C4-2B (cell line): ENCODE measurements at regions not wholly inside any gene's neighbourhood (a gene's known extent, or its start where the extent isn't known, plus 50 kb on each side); places are given as distances from the start of the nearest gene placed in this dataset.

ENCODE experiments used
- H3K27ac ChIP-seq: fragments of 450-650 bp; 2 replicates; pipeline ENCODE4 v1.5.1; 2017
- ZFX ChIP-seq: fragments of 450-650 bp; IDR thresholded peaks from 2 replicates; pipeline ENCODE4 v1.6.1; 2017
- TF ChIP-seq, protein P1 (sequence below): fragments of 450-650 bp; conservative IDR thresholded peaks from 2 replicates; pipeline ENCODE4 v1.5.1; 2017; ENCODE audit warnings: mild to moderate bottlenecking

DNA sequence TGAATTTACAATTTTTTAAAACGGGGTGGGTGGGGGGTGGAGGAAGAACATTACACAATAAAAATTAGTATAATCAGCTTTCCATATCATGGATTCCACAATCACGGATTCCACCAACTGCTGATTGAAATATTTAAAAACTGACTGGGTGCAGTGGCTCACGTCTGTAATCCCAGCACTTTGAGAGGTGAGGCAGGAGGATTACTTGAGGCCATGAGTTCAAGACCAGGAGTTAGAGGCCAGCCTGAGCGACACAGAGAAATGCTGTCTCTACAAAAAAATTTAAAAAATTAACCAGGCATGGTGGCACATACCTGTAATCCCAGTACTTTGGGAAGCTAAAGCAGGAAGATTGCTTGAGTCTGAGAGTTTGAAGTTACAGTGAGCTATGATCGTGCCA, 254.7 kb downstream of the ATG4C start:
- TF ChIP-seq, protein P1, sequence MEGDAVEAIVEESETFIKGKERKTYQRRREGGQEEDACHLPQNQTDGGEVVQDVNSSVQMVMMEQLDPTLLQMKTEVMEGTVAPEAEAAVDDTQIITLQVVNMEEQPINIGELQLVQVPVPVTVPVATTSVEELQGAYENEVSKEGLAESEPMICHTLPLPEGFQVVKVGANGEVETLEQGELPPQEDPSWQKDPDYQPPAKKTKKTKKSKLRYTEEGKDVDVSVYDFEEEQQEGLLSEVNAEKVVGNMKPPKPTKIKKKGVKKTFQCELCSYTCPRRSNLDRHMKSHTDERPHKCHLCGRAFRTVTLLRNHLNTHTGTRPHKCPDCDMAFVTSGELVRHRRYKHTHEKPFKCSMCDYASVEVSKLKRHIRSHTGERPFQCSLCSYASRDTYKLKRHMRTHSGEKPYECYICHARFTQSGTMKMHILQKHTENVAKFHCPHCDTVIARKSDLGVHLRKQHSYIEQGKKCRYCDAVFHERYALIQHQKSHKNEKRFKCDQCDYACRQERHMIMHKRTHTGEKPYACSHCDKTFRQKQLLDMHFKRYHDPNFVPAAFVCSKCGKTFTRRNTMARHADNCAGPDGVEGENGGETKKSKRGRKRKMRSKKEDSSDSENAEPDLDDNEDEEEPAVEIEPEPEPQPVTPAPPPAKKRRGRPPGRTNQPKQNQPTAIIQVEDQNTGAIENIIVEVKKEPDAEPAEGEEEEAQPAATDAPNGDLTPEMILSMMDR, result no peak
- TF ChIP-seq ZFX, result no peak
- no peak overlapping the region for H3K27ac ChIP-seq

DNA sequence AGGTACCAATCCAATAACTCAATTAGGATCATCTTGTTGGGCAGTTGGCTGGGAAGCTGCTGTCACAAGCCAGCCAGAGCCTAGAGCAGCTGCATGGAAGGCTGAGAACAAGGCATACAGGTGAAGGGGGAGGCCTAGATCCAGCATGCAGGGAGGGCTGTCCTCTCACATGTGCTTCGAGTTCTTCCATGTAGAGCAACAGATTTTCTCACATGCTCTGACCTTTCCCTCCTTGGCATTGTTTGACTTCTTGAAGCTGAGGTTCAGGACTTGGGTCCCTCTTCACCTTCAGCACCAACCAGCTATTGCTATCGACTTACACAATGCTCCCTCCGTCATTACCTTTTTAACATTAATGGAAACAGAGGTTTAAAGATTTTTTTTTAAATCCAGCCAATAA, 257.7 kb downstream of the ATG4C start:
- H3K27ac ChIP-seq, result no peak overlapping the region
- TF ChIP-seq, protein P1, result no peak
- no peak for TF ChIP-seq ZFX

DNA sequence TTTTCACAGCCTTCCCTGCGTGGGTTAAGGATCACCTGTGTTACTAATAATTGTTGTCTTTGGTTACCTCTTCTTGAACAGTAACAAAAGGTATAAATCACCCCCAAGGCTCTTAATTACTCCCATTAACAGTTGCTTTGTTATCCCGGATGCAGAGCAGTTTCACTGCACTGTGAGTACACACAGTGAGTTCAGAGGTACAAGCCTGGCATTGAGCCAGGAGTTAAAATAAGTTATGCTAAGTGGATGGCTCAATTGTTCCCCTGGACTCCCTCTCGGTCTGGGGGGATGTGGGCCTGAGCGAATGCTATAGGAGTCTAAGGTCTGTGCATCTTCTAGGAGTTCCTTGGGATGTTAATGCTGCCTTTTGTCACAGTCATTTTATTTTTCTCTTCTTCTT, 258.3 kb downstream of the ATG4C start:
- no peak for TF ChIP-seq ZFX
- TF ChIP-seq, protein P1, result no peak
- H3K27ac ChIP-seq, result no peak overlapping the region

DNA sequence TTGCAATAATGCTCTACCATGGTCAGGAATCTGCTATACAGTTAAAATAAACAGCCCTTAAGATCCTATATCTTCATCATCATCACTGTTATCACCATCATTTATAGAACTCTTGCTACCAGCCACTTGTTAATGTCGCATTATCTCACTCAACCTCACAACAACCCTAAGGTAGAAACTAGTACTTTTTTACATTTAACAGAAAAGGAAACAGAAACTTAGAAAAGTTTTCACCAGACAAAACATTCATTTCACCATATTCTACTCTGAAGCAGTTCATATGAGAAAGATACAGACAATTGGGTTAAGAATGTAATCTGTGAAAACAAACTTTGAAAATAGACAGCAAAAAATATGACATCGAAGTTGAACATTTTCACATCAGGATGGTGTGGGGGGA, 262.6 kb downstream of the ATG4C start:
- TF ChIP-seq ZFX, result no peak
- TF ChIP-seq, protein P1, result no peak
- no peak overlapping the region for H3K27ac ChIP-seq

DNA sequence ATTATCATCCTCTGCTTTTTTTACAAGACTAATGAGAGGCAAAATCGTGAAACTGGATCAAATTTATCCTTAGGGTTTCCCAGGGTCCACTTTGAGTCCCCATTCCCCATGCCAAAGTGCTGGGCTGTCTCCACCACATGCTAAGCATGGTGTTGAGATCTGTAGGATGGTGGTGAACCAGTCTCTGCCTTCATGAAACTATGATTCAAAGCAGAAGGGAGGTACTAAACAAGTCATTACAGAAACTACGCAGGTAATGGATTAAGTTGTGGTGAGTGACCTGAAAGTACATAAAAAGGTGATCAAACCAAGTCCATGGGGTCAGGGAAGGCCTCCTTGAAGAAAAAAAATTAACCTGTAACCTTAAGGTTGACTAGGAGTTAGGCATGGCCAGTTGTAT, 265.2 kb downstream of the ATG4C start:
- TF ChIP-seq ZFX, result no peak
- TF ChIP-seq, protein P1, result no peak
- no peak overlapping the region for H3K27ac ChIP-seq

DNA sequence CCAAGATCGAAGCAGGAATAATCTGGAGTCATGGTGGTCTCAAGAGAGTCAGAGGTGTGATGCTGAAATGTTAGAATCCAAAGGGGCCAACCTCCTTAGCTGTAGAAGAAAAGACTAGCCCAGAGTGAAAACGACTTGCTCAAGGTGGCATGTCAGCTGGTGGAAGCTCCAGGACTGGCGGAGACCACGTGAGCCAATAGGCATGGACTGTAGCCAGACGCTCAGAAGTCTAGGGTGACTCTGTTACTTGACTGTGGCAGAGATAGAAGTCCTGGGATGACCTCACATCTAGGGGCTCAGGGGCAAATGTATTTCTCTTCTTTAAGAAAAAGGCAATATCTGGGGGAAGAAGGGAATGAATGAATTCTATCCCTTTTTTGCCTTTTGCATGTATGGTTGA, 267.4 kb downstream of the ATG4C start:
- no peak overlapping the region for H3K27ac ChIP-seq
- no peak for TF ChIP-seq ZFX
- TF ChIP-seq, protein P1, result no peak

DNA sequence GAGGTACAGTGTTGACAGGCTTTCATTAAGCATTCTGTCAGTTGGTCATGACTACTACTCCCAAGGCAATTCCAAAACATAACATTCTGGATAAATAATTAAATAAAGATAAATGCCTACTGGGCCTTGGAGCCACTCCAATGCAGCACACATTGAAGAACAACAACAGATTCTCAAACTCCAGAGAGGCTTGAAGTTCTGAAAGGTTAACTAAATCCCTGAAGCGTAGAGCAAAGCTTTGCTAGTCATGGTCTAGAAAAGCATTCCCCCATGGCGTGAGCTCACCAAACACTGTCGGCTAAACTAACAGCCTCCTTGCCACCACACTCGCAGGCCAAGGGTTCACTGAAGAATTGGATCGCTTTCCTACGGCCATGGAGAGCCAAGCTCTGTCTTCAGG, 268.0 kb downstream of the ATG4C start:
- no peak for TF ChIP-seq ZFX
- H3K27ac ChIP-seq, result no peak overlapping the region

DNA sequence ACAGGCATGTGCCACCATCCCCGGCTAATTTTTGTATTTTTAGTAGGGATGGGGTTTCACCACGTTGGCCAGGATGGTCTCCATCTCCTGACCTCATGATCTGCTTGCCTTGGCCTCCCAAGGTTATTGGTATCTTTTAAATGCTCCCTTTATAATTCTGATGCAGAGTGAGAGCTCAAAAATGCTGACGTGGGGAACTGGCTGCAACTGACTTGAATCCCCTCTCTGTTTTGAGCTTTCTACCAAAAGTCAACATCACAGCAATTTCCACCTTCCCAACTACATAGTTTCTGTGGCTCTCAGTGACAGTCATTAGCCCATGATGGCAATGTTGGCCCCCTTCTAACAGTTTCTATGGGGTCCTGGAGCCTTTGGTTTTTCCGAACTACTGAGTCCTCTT, 268.2 kb upstream of the FOXD3 start:
- TF ChIP-seq, protein P1, result no peak
- no peak for TF ChIP-seq ZFX

More for the DNA sequence above, 268.2 kb upstream of the FOXD3 start:
- H3K27ac ChIP-seq, result no peak overlapping the region
